ENCODE measurements at regions not wholly inside any gene's neighbourhood (a gene's known extent, or its start where the extent isn't known, plus 50 kb on each side); places are given as distances from the start of the nearest gene placed in this dataset.

DNA sequence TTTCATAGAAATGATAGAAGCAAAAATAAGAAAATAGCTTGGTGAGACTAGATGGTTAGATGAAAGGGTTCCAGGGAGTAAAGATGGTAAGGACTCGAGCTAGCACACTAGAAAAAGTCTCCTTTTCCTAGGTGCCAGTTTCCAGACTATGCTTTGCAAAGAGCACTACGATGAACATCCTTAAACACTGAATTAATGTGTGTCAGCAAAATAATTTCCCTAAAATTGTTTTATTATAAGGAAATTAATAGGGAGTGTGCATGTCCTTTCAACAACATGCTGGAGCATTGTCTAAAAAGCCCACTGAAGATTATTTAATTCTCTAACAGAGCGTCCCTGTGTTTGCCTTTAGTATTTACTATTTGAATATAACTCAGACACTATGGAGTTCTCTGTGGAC lies 107.4 kb upstream of the NDUFV2 start:
- TF ChIP-seq, protein P1, sequence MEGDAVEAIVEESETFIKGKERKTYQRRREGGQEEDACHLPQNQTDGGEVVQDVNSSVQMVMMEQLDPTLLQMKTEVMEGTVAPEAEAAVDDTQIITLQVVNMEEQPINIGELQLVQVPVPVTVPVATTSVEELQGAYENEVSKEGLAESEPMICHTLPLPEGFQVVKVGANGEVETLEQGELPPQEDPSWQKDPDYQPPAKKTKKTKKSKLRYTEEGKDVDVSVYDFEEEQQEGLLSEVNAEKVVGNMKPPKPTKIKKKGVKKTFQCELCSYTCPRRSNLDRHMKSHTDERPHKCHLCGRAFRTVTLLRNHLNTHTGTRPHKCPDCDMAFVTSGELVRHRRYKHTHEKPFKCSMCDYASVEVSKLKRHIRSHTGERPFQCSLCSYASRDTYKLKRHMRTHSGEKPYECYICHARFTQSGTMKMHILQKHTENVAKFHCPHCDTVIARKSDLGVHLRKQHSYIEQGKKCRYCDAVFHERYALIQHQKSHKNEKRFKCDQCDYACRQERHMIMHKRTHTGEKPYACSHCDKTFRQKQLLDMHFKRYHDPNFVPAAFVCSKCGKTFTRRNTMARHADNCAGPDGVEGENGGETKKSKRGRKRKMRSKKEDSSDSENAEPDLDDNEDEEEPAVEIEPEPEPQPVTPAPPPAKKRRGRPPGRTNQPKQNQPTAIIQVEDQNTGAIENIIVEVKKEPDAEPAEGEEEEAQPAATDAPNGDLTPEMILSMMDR (optimal IDR thresholded peaks at IDR 0.05 in 1 of 3, IDR thresholded peaks at IDR 0.05 in 1 of 3, conservative IDR thresholded peaks at IDR 0.05 in 1 of 3; ENCODE audit: extremely low read depth in 1 of 3, insufficient read depth in 2 of 3, low read length in 3 of 3): no peak
- no peak for TF ChIP-seq EZH2 (IDR thresholded peaks at IDR 0.05; ENCODE audit: low read length)
